GM12864 (cell line): ENCODE measurements at regions not wholly inside any gene's neighbourhood (a gene's known extent, or its start where the extent isn't known, plus 50 kb on each side); places are given as distances from the start of the nearest gene placed in this dataset.

ENCODE experiments used
- DNase-seq: peaks from one replicate; pipeline ENCODE4 v3.0.0-alpha.2; 2011; ENCODE audit warnings: low read depth
- H3K4me3 ChIP-seq: 2 replicates; pipeline ENCODE4 v1.5.1; 2011; ENCODE audit warnings: mild to moderate bottlenecking, low read depth, low read length, control low read depth
- CTCF ChIP-seq: IDR thresholded peaks from 2 replicates; pipeline ENCODE4 v1.5.1; 2011; ENCODE audit warnings: low read depth, mild to moderate bottlenecking, moderate library complexity, low read length, control low read depth, inconsistent platforms; ENCODE audit errors: missing control alignments

GRCh38 chr3:80549173-80549572, 781.4 kb upstream of the ROBO1 start:
- no peak overlapping the region for H3K4me3 ChIP-seq
- DNase-seq: no peak
- TF ChIP-seq CTCF: no peak

GRCh38 chr3:80543154-80543553, 775.4 kb upstream of the ROBO1 start:
- no peak overlapping the region for H3K4me3 ChIP-seq
- no peak for TF ChIP-seq CTCF

GRCh38 chr3:80542456-80542855, 774.7 kb upstream of the ROBO1 start:
- DNase-seq: no peak
- no peak for TF ChIP-seq CTCF
- no peak overlapping the region for H3K4me3 ChIP-seq

More at GRCh38 chr3:80543154-80543553, 775.4 kb upstream of the ROBO1 start:
- no peak for DNase-seq

- TF ChIP-seq CTCF: no peak
- no peak overlapping the region for H3K4me3 ChIP-seq
- DNase-seq: no peak
Observed at GRCh38 chr3:80537680-80538079, 769.9 kb upstream of the ROBO1 start.

GRCh38 chr3:80535286-80535685, 767.5 kb upstream of the ROBO1 start:
- H3K4me3 ChIP-seq: no peak overlapping the region
- DNase-seq: no peak
- TF ChIP-seq CTCF: no peak

- no peak for DNase-seq
Observed at GRCh38 chr3:80533553-80533952, 765.8 kb upstream of the ROBO1 start.

GRCh38 chr3:80526153-80526552, 758.4 kb upstream of the ROBO1 start:
- no peak for DNase-seq
- TF ChIP-seq CTCF: no peak
- no peak overlapping the region for H3K4me3 ChIP-seq

More at GRCh38 chr3:80533553-80533952, 765.8 kb upstream of the ROBO1 start:
- TF ChIP-seq CTCF: no peak
- no peak overlapping the region for H3K4me3 ChIP-seq
